Spleen (tissue), 11 donors: ENCODE measurements at regions not wholly inside any gene's neighbourhood (a gene's known extent, or its start where the extent isn't known, plus 50 kb on each side); places are given as distances from the start of the nearest gene placed in this dataset.

ENCODE experiments used
- DNase-seq: peaks from one replicate; pipeline ENCODE4 v3.0.0-alpha.2; 2020
- H3K27ac ChIP-seq, 8 donors: fragments of 200-600 bp; sonication (generic) in 7 of 8; 1 replicate in 4 of 8; 2 replicates in 4 of 8; pipeline versions ENCODE4 v1.5.0 to v1.8.0; 2016 to 2021; ENCODE audit warnings: inconsistent platforms in 4 of 8, mild to moderate bottlenecking in 4 of 8, moderate library complexity in 1 of 8
- H3K27me3 ChIP-seq, 7 donors: fragments of 200-600 bp; sonication (generic) in 6 of 7; replicated peaks in 1 of 7; 1 replicate in 4 of 7; 2 replicates in 3 of 7; pipeline versions ENCODE4 v1.5.0 to v1.8.0; 2016 to 2021; ENCODE audit warnings: inconsistent platforms in 3 of 7, mild to moderate bottlenecking in 1 of 7
- H3K36me3 ChIP-seq, 6 donors: fragments of 200-600 bp; sonication (generic) in 5 of 6; 1 replicate in 4 of 6; 2 replicates in 2 of 6; pipeline versions ENCODE4 v1.5.0 to v1.8.0; 2016 to 2021; ENCODE audit warnings: inconsistent platforms in 2 of 6
- H3K4me1 ChIP-seq, 6 donors: fragments of 200-600 bp; sonication (generic) in 5 of 6; 1 replicate in 3 of 6; 2 replicates in 3 of 6; pipeline versions ENCODE4 v1.5.0 to v1.8.0; 2016 to 2021; ENCODE audit warnings: inconsistent platforms in 3 of 6
- H3K4me3 ChIP-seq, 8 donors: fragments of 200-600 bp; sonication (generic) in 7 of 8; 1 replicate in 4 of 8; 2 replicates in 4 of 8; pipeline versions ENCODE4 v1.5.0 to v1.8.0; 2016 to 2021; ENCODE audit warnings: inconsistent platforms in 4 of 8, mild to moderate bottlenecking in 4 of 8, moderate library complexity in 2 of 8
- H3K9me3 ChIP-seq, 8 donors: fragments of 200-600 bp; sonication (generic) in 7 of 8; 1 replicate in 4 of 8; 2 replicates in 4 of 8; pipeline versions ENCODE4 v1.5.0 to v1.8.0; 2016 to 2021; ENCODE audit warnings: inconsistent platforms in 4 of 8
- POLR2A ChIP-seq, 3 donors: fragments of 450-650 bp; IDR thresholded peaks; one replicate each; pipeline ENCODE4 v1.5.1; 2017; ENCODE audit warnings: antibody characterized with exemption in 3 of 3, mild to moderate bottlenecking in 1 of 3
- POLR2AphosphoS5 ChIP-seq, 3 donors: sonication (generic); formaldehyde crosslinking; IDR thresholded peaks; one replicate each; pipeline ENCODE4 v1.5.1; 2017; ENCODE audit warnings: antibody characterized with exemption in 3 of 3
- WGBS, 5 donors: extraction: QIAGEN DNeasy Blood & Tissue Kit in 3 of 5; methylation state at CpG; one replicate each; pipeline versions ENCODE4 v1.1.5 to v1.1.7; 2013 to 2018; 5-methylcytosine and 5-hydroxymethylcytosine counted together
- intact Hi-C: fragments of 100-400 bp; cut with DNase I; formaldehyde crosslinking; loops from one replicate; pipeline ENCODE4 v1.15.0; 2023; ENCODE audit warnings: low total_unique reads
- TF ChIP-seq, protein P1 (sequence below), 11 experiments: fragments of 200-600 bp in 7 of 11; fragments of 450-650 bp in 4 of 11; sonication (generic) in 4 of 11; IDR thresholded peaks in 8 of 11; conservative IDR thresholded peaks in 3 of 11; 1 replicate in 7 of 11; 2 replicates in 4 of 11; pipeline versions ENCODE4 v1.4.0 to v1.8.0; 2016 to 2021; ENCODE audit warnings: antibody characterized with exemption in 11 of 11, inconsistent platforms in 4 of 11, mild to moderate bottlenecking in 1 of 11
- donor health status: healthy with polysubstance abuse.
- donor health status: DM: no; HTN: no; CAD: no; lungs with moderate emphysema.
- donor health status: DM: no; HTN: no; CAD: no.
- donor health status: Bipolar disorder and iron deficiency.
- donor health status: healthy.
- donor health status: DM: no; HTN: no; CAD: no.
- donor health status: DM: yes; HTN: yes; CAD: no.

DNA sequence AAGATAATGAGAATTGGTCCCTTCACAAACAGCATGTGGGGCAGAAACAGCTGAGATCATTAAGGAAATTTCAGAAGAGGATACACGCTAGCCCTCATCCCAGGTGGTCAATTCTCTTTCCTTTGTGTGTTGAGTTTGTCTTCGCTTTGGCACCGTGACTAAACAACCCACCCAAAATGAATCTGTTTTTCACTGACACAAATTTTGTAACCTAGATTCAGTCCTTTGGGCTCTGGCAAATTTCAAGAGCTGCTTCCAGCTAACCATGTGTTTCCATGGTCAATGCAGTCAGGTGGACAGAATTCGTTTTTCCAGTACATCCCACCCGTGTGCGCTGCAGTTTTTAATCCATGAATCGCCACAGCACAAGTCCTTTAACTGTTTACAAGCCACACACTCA is 435.4 kb downstream of the WDR72 start:
- Histone ChIP-seq H3K36me3 (no peaks in the 10 kb centered on the region), H3K27me3 (peaks cover 0 to 19% (median 0%) of the 10 kb centered on the region in 7 donors), H3K9me3 (no peaks in the 10 kb centered on the region), H3K4me3 (no peak overlapping the region), H3K4me1 (no peaks in the 10 kb centered on the region), H3K27ac (no peak overlapping the region)
- no peak for DNase-seq
- 65 to 81% (median 77%) methylated on average over 7 of the region's 7 CpGs for WGBS, 5 donors
- TF ChIP-seq, protein P1, sequence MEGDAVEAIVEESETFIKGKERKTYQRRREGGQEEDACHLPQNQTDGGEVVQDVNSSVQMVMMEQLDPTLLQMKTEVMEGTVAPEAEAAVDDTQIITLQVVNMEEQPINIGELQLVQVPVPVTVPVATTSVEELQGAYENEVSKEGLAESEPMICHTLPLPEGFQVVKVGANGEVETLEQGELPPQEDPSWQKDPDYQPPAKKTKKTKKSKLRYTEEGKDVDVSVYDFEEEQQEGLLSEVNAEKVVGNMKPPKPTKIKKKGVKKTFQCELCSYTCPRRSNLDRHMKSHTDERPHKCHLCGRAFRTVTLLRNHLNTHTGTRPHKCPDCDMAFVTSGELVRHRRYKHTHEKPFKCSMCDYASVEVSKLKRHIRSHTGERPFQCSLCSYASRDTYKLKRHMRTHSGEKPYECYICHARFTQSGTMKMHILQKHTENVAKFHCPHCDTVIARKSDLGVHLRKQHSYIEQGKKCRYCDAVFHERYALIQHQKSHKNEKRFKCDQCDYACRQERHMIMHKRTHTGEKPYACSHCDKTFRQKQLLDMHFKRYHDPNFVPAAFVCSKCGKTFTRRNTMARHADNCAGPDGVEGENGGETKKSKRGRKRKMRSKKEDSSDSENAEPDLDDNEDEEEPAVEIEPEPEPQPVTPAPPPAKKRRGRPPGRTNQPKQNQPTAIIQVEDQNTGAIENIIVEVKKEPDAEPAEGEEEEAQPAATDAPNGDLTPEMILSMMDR (IDR thresholded peaks at IDR 0.05 in 8 of 11, conservative IDR thresholded peaks at IDR 0.05 in 3 of 11): no peak
- no peak for TF ChIP-seq POLR2A (IDR thresholded peaks at IDR 0.05)
- no peak for TF ChIP-seq POLR2AphosphoS5 (IDR thresholded peaks at IDR 0.05)
- intact Hi-C loops: no loop called here

DNA sequence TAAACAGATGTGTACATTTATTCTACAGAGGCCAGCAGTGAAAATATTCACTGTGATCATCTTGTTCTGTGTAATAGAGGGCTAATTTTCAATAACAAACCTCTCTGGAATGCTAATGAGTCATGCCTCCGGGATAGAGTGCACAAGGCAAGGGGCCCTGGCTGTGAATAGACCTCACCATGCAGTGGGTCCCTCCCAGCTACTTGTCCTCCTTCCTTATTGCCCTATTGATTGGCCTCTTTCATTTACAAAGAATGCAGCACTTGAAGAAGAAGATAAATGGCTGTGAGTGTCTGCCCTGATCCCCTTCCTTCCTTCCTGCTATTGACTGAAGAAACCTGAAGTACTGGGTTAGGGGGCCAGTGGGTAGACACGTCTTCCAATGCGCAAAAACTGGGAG is 436.3 kb downstream of the WDR72 start:
- 38 to 58% (median 56%) methylated on average over 3 of the region's 3 CpGs for WGBS, 5 donors
- H3K4me3 ChIP-seq: no peak overlapping the region
- TF ChIP-seq, protein P1 (IDR thresholded peaks at IDR 0.05 in 8 of 11, conservative IDR thresholded peaks at IDR 0.05 in 3 of 11): no peak
- TF ChIP-seq POLR2AphosphoS5 (IDR thresholded peaks at IDR 0.05) (no peak), POLR2A (IDR thresholded peaks at IDR 0.05) (no peak)

DNA sequence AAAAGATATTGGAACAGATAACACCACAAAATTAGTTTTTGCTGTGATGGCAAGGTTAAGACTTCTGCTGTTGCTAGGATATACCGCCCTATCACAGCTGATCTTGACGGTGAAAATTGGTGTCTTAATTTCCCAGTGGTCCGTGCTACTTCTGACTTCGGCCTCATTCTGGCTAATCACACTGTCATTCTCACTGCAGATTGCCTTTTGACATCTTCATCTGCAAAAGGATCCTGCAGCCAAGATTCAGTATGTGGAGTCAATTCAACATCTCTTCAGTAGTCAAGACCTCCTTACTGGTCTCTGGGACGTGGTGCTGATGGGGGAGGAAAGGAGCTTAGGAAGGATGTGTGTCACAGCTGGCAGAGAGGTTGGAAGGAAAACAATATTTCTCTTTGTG is 438.6 kb downstream of the WDR72 start:
- DNase-seq: no peak
- H3K4me3 ChIP-seq: no peak overlapping the region
- H3K4me1 ChIP-seq: no peaks in the 10 kb centered on the region
- WGBS, 5 donors: 73 to 84% (median 76%) methylated on average over 5 of the region's 5 CpGs
- intact Hi-C loops: no loop called here
- no peak overlapping the region for H3K27ac ChIP-seq
- H3K9me3 ChIP-seq: no peaks in the 10 kb centered on the region
- H3K27me3 ChIP-seq: peaks cover 0 to 19% (median 0%) of the 10 kb centered on the region in 7 donors
- TF ChIP-seq POLR2A (IDR thresholded peaks at IDR 0.05): no peak
- TF ChIP-seq POLR2AphosphoS5 (IDR thresholded peaks at IDR 0.05): no peak
- TF ChIP-seq, protein P1 (IDR thresholded peaks at IDR 0.05 in 8 of 11, conservative IDR thresholded peaks at IDR 0.05 in 3 of 11): no peak
- H3K36me3 ChIP-seq: no peaks in the 10 kb centered on the region

More for the DNA sequence above, 436.3 kb downstream of the WDR72 start:
- Histone ChIP-seq H3K27ac (no peak overlapping the region), H3K4me1 (no peaks in the 10 kb centered on the region), H3K36me3 (no peaks in the 10 kb centered on the region), H3K27me3 (peaks cover 0 to 19% (median 0%) of the 10 kb centered on the region in 7 donors), H3K9me3 (no peaks in the 10 kb centered on the region)
- no peak for DNase-seq
- intact Hi-C loops: no loop called here

DNA sequence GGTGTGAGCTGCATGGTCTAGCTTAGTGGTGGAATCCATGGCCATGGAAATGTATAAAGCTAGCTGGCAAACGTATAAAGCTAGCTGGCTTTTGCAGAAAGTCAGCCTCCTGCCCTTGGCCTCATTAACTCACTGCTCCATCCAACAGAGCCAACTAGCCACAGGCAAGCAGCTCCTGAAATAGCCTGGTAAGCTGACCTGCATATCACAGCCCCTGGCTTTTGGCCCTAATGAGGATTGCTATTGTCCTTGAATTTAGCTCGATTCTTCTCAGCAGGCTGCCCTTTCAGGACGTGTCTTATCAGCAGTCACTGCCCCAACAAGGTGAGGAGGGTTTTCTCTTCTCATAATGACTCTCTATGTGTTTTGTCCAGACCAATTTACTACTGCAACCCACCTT is 446.8 kb downstream of the WDR72 start:
- no peak for DNase-seq
- Histone ChIP-seq H3K9me3 (no peaks in the 10 kb centered on the region), H3K27me3 (peaks cover 0 to 6% (median 0%) of the 10 kb centered on the region in 7 donors), H3K4me3 (no peak overlapping the region), H3K27ac (no peak overlapping the region), H3K36me3 (no peaks in the 10 kb centered on the region), H3K4me1 (no peaks in the 10 kb centered on the region)
- 29 to 59% (median 52%) methylated on average over 3 of the region's 3 CpGs for WGBS, 5 donors
- intact Hi-C loops: no loop called here
- TF ChIP-seq, protein P1 (IDR thresholded peaks at IDR 0.05 in 8 of 11, conservative IDR thresholded peaks at IDR 0.05 in 3 of 11): no peak
- TF ChIP-seq POLR2AphosphoS5 (IDR thresholded peaks at IDR 0.05): no peak
- no peak for TF ChIP-seq POLR2A (IDR thresholded peaks at IDR 0.05)
